GM12874 (cell line): ENCODE measurements at regions not wholly inside any gene's neighbourhood (a gene's known extent, or its start where the extent isn't known, plus 50 kb on each side); places are given as distances from the start of the nearest gene placed in this dataset.

ENCODE experiments used
- TF ChIP-seq, protein P1 (sequence below): IDR thresholded peaks from 2 replicates; pipeline ENCODE4 v1.5.1; 2011; ENCODE audit warnings: low read depth, mild to moderate bottlenecking, control low read depth, low read length, moderate library complexity; ENCODE audit not compliant: insufficient read depth

DNA sequence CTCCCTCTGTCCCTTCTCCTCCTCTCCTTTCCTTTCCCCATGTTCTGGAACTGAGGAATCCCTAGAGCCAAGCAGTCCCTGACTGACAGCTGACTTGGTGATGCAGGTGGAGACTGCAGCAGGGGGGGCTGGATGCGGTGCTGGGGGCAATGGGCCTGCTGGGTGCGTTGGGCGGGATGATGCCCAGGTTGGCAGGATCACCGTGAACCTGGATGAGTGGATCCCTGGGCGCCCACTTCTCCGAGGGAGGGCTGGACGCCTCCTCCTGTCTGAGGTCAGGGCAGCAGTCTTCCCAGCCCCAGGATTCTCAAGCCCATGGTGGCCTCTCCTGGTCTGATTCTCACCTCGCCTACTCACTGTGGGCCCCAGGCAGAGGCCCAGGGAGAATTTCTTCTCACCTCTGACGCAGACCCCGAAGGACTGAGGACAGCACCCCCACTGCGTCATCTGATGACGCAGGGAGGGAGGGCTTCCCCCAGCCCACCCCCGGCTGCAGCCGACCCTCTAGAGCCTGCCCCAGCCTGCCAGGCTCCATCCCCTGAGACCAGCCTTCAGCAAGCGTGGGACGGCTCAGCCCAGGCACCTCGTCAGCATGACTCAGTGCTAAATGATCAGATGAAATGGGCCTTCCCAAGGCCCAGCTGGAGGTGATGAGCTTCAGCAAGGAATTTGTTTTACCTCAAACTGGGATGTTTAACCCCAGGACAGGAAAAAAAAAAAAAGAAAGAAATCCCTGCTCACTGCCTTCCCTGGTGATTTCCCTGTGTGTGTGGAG lies 188.0 kb upstream of the TNRC6C start:
- TF ChIP-seq, protein P1, sequence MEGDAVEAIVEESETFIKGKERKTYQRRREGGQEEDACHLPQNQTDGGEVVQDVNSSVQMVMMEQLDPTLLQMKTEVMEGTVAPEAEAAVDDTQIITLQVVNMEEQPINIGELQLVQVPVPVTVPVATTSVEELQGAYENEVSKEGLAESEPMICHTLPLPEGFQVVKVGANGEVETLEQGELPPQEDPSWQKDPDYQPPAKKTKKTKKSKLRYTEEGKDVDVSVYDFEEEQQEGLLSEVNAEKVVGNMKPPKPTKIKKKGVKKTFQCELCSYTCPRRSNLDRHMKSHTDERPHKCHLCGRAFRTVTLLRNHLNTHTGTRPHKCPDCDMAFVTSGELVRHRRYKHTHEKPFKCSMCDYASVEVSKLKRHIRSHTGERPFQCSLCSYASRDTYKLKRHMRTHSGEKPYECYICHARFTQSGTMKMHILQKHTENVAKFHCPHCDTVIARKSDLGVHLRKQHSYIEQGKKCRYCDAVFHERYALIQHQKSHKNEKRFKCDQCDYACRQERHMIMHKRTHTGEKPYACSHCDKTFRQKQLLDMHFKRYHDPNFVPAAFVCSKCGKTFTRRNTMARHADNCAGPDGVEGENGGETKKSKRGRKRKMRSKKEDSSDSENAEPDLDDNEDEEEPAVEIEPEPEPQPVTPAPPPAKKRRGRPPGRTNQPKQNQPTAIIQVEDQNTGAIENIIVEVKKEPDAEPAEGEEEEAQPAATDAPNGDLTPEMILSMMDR: no peak

- TF ChIP-seq, protein P1: no peak
Measured at GRCh38 chr17:77771145-77771544, 187.4 kb upstream of the TNRC6C start.

GRCh38 chr17:77771587-77771986 lies 186.9 kb upstream of the TNRC6C start:
- TF ChIP-seq, protein P1: no peak

GRCh38 chr17:77771998-77772397 lies 186.5 kb upstream of the TNRC6C start:
- TF ChIP-seq, protein P1: no peak

DNA sequence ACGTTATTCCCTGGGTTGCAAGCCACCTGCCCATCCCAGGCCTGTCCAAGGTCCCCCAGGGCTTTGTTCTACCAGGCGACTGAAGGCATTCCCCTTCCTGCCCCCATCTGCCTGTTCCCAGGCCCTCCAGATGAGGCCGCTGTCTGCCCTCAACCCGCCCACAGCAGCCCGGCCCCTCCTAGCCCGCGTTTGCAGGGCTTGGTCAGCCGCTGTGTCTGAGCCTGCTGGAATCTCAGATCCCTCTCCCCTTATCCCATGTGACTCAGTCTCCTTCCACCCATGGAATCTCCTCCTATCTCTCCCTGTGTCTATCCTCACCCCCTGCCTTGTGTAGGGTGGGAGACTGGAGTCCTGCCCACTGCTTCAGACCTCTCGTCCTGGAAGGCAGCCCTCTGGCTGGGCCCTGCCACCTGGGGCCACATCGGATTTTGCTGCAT lies 186.0 kb upstream of the TNRC6C start:
- TF ChIP-seq, protein P1: peak; percentile 92

- TF ChIP-seq, protein P1: no peak
Measured at GRCh38 chr17:77772899-77773358, 185.6 kb upstream of the TNRC6C start.

- TF ChIP-seq, protein P1: no peak
Measured at GRCh38 chr17:77774182-77774581, 184.3 kb upstream of the TNRC6C start.
